MG63 (cell line): ENCODE measurements at regions not wholly inside any gene's neighbourhood (a gene's known extent, or its start where the extent isn't known, plus 50 kb on each side); places are given as distances from the start of the nearest gene placed in this dataset.
"Not testable (repeated sequence)": the region's sequence is repeated elsewhere in the genome, so short reads cannot be mapped to it uniquely, and the experiment has no call there.

Experiments
- DNase-seq: peaks from one replicate; pipeline ENCODE4 v3.0.0-alpha.2; 2020
- H3K27me3 ChIP-seq: fragments of 250-450 bp; sonication (Bioruptor Pico); 2 replicates; pipeline ENCODE4 v1.5.1; 2020; ENCODE audit warnings: mild to moderate bottlenecking, moderate library complexity
- H3K36me3 ChIP-seq: fragments of 250-450 bp; sonication (Bioruptor Pico); 2 replicates; pipeline ENCODE4 v1.5.1; 2020; ENCODE audit warnings: mild to moderate bottlenecking, moderate library complexity
- H3K4me3 ChIP-seq: fragments of 250-450 bp; sonication (Bioruptor Pico); 2 replicates; pipeline ENCODE4 v1.5.1; 2020; ENCODE audit warnings: mild to moderate bottlenecking, moderate library complexity
- H3K9me3 ChIP-seq: fragments of 250-450 bp; sonication (Bioruptor Pico); 2 replicates; pipeline ENCODE4 v1.5.1; 2020; ENCODE audit warnings: mild to moderate bottlenecking, moderate library complexity

GRCh38 chr6:25194172-25194678 is 84.9 kb upstream of the CARMIL1 start:
- no peak overlapping the region for H3K4me3 ChIP-seq

GRCh38 chr6:25196464-25196863 is 82.7 kb upstream of the CARMIL1 start:
- Histone ChIP-seq H3K4me3 (no peak overlapping the region), H3K27me3 (no peaks in the 10 kb centered on the region), H3K9me3 (no peaks in the 10 kb centered on the region), H3K36me3 (no peaks in the 10 kb centered on the region)
- no peak for DNase-seq

More at GRCh38 chr6:25194172-25194678, 84.9 kb upstream of the CARMIL1 start:
- no peaks in the 10 kb centered on the region for H3K27me3 ChIP-seq
- no peaks in the 10 kb centered on the region for H3K36me3 ChIP-seq
- H3K9me3 ChIP-seq = no peaks in the 10 kb centered on the region
- DNase-seq = no peak

GRCh38 chr6:25197111-25197510 is 82.1 kb upstream of the CARMIL1 start:
- H3K9me3 ChIP-seq = no peaks in the 10 kb centered on the region
- no peak overlapping the region for H3K4me3 ChIP-seq
- H3K27me3 ChIP-seq = no peaks in the 10 kb centered on the region
- no peak for DNase-seq
- H3K36me3 ChIP-seq = no peaks in the 10 kb centered on the region

- Histone ChIP-seq H3K9me3 (no peaks in the 10 kb centered on the region), H3K36me3 (no peaks in the 10 kb centered on the region), H3K27me3 (no peaks in the 10 kb centered on the region), H3K4me3 (no peak overlapping the region)
- no peak for DNase-seq
These were observed 79.6 kb upstream of the CARMIL1 start for GRCh38 chr6:25199544-25199943.

- H3K36me3 ChIP-seq = no peaks in the 10 kb centered on the region
- no peak overlapping the region for H3K4me3 ChIP-seq
- no peaks in the 10 kb centered on the region for H3K27me3 ChIP-seq
- peaks cover 2% of the 10 kb centered on the region; the same call in 1 of the 2 replicates for H3K9me3 ChIP-seq
- no peak for DNase-seq
These were observed 76.7 kb upstream of the CARMIL1 start for GRCh38 chr6:25202504-25202903.

GRCh38 chr6:25205629-25206028 is 73.5 kb upstream of the CARMIL1 start:
- no peaks in the 10 kb centered on the region for H3K27me3 ChIP-seq
- no peaks in the 10 kb centered on the region for H3K36me3 ChIP-seq
- no peak overlapping the region for H3K4me3 ChIP-seq
- H3K9me3 ChIP-seq = peaks cover 2% of the 10 kb centered on the region; the same call in 1 of the 2 replicates
- no peak for DNase-seq

GRCh38 chr6:25207453-25208155 is 71.6 kb upstream of the CARMIL1 start:
- not testable (repeated sequence) for H3K27me3 ChIP-seq, DNase-seq, H3K36me3 ChIP-seq, H3K9me3 ChIP-seq, H3K4me3 ChIP-seq

GRCh38 chr6:25215881-25216280 is 63.3 kb upstream of the CARMIL1 start:
- DNase-seq = no peak
- Histone ChIP-seq H3K9me3 (no peaks in the 10 kb centered on the region), H3K4me3 (no peak overlapping the region), H3K36me3 (no peaks in the 10 kb centered on the region), H3K27me3 (no peaks in the 10 kb centered on the region)

- H3K36me3 ChIP-seq = no peaks in the 10 kb centered on the region
- no peaks in the 10 kb centered on the region for H3K9me3 ChIP-seq
- no peaks in the 10 kb centered on the region for H3K27me3 ChIP-seq
- no peak overlapping the region for H3K4me3 ChIP-seq
- DNase-seq = no peak
These were observed 61.9 kb upstream of the CARMIL1 start for GRCh38 chr6:25217302-25217701.

- no peaks in the 10 kb centered on the region for H3K27me3 ChIP-seq
- DNase-seq = no peak
- H3K9me3 ChIP-seq = no peaks in the 10 kb centered on the region
- H3K4me3 ChIP-seq = no peak overlapping the region
- no peaks in the 10 kb centered on the region for H3K36me3 ChIP-seq
These were observed 61.3 kb upstream of the CARMIL1 start for GRCh38 chr6:25217829-25218228.

- Histone ChIP-seq H3K36me3 (no peaks in the 10 kb centered on the region), H3K27me3 (no peaks in the 10 kb centered on the region), H3K9me3 (no peaks in the 10 kb centered on the region), H3K4me3 (no peak overlapping the region)
- no peak for DNase-seq
These were observed 60.8 kb upstream of the CARMIL1 start for GRCh38 chr6:25218346-25218745.

GRCh38 chr6:25219216-25219916 is 59.8 kb upstream of the CARMIL1 start:
- H3K36me3 ChIP-seq = no peaks in the 10 kb centered on the region
- H3K9me3 ChIP-seq = no peaks in the 10 kb centered on the region
- no peaks in the 10 kb centered on the region for H3K27me3 ChIP-seq
- no peak overlapping the region for H3K4me3 ChIP-seq
- no peak for DNase-seq

GRCh38 chr6:25219917-25220278 is 59.3 kb upstream of the CARMIL1 start:
- H3K9me3 ChIP-seq = no peaks in the 10 kb centered on the region
- H3K27me3 ChIP-seq = no peaks in the 10 kb centered on the region
- DNase-seq = no peak
- no peaks in the 10 kb centered on the region for H3K36me3 ChIP-seq
- H3K4me3 ChIP-seq = no peak overlapping the region

- H3K9me3 ChIP-seq = no peaks in the 10 kb centered on the region
- no peak for DNase-seq
- H3K27me3 ChIP-seq = no peaks in the 10 kb centered on the region
- no peaks in the 10 kb centered on the region for H3K36me3 ChIP-seq
- no peak overlapping the region for H3K4me3 ChIP-seq
These were observed 58.3 kb upstream of the CARMIL1 start for GRCh38 chr6:25220857-25221256.

- H3K9me3 ChIP-seq = no peaks in the 10 kb centered on the region
- H3K4me3 ChIP-seq = no peak overlapping the region
- DNase-seq = no peak
- H3K27me3 ChIP-seq = no peaks in the 10 kb centered on the region
- H3K36me3 ChIP-seq = no peaks in the 10 kb centered on the region
These were observed 57.0 kb upstream of the CARMIL1 start for GRCh38 chr6:25222006-25222678.

GRCh38 chr6:25223490-25223991 is 55.6 kb upstream of the CARMIL1 start:
- no peaks in the 10 kb centered on the region for H3K9me3 ChIP-seq
- no peaks in the 10 kb centered on the region for H3K27me3 ChIP-seq
- DNase-seq = peak; percentile 17
- no peaks in the 10 kb centered on the region for H3K36me3 ChIP-seq
- H3K4me3 ChIP-seq = no peak overlapping the region

GRCh38 chr6:25224242-25224641 is 54.9 kb upstream of the CARMIL1 start:
- no peaks in the 10 kb centered on the region for H3K27me3 ChIP-seq
- no peak for DNase-seq
- no peaks in the 10 kb centered on the region for H3K9me3 ChIP-seq
- no peaks in the 10 kb centered on the region for H3K36me3 ChIP-seq
- no peak overlapping the region for H3K4me3 ChIP-seq
